Gastroesophageal sphincter (tissue), 4 donors: ENCODE measurements at regions not wholly inside any gene's neighbourhood (a gene's known extent, or its start where the extent isn't known, plus 50 kb on each side); places are given as distances from the start of the nearest gene placed in this dataset.

Source experiments
- ATAC-seq: fragments of 150-250 bp; one replicate; pipeline ENCODE4 v1.9.1; 2016; ENCODE audit warnings: mild to moderate bottlenecking, moderate library complexity
- H3K27ac ChIP-seq, 4 donors: fragments of 200-600 bp; sonication (generic) in 3 of 4; 1 replicate in 3 of 4; 2 replicates in 1 of 4; pipeline ENCODE4 v1.5.1; 2016 to 2019
- H3K27me3 ChIP-seq: fragments of 200-600 bp; sonication (generic); one replicate; pipeline ENCODE4 v1.5.1; 2019
- H3K36me3 ChIP-seq, 2 donors: fragments of 200-600 bp; sonication (generic); one replicate each; pipeline ENCODE4 v1.5.1; 2019; ENCODE audit warnings: control low read depth in 1 of 2
- H3K4me1 ChIP-seq, 3 donors: fragments of 200-600 bp; sonication (generic); 1 replicate in 2 of 3; 2 replicates in 1 of 3; pipeline ENCODE4 v1.5.1; 2016 to 2019; ENCODE audit warnings: control low read depth in 2 of 3
- H3K4me3 ChIP-seq, 2 donors: fragments of 200-600 bp; sonication (generic); one replicate each; pipeline ENCODE4 v1.5.1; 2019; ENCODE audit warnings: mild to moderate bottlenecking in 1 of 2, moderate library complexity in 1 of 2
- H3K9me3 ChIP-seq, 3 donors: fragments of 200-600 bp; sonication (generic); one replicate each; pipeline ENCODE4 v1.5.1; 2017 to 2019; ENCODE audit warnings: control low read depth in 2 of 3
- EP300 ChIP-seq: sonication (generic); formaldehyde crosslinking; IDR thresholded peaks from one replicate; pipeline ENCODE4 v1.6.1; 2017; ENCODE audit warnings: antibody characterized with exemption, mild to moderate bottlenecking
- POLR2A ChIP-seq, 2 donors: fragments of 450-650 bp; IDR thresholded peaks; one replicate each; pipeline ENCODE4 v1.6.1; 2017; ENCODE audit warnings: antibody characterized with exemption in 2 of 2, mild to moderate bottlenecking in 2 of 2, moderate library complexity in 1 of 2
- POLR2AphosphoS5 ChIP-seq: sonication (generic); formaldehyde crosslinking; IDR thresholded peaks from one replicate; pipeline ENCODE4 v1.6.1; 2017; ENCODE audit warnings: antibody characterized with exemption
- WGBS, 2 donors: methylation state at CpG; one replicate each; pipeline ENCODE4 v1.1.5; 2018; ENCODE audit warnings: low coverage in 1 of 2; 5-methylcytosine and 5-hydroxymethylcytosine counted together
- TF ChIP-seq, protein P1 (sequence below), 4 experiments: fragments of 200-600 bp in 2 of 4; fragments of 450-650 bp in 2 of 4; sonication (generic) in 1 of 4; IDR thresholded peaks; one replicate each; pipeline ENCODE4 v1.5.1; 2017 to 2019; ENCODE audit warnings: antibody characterized with exemption in 4 of 4, mild to moderate bottlenecking in 2 of 4, moderate library complexity in 2 of 4

DNA sequence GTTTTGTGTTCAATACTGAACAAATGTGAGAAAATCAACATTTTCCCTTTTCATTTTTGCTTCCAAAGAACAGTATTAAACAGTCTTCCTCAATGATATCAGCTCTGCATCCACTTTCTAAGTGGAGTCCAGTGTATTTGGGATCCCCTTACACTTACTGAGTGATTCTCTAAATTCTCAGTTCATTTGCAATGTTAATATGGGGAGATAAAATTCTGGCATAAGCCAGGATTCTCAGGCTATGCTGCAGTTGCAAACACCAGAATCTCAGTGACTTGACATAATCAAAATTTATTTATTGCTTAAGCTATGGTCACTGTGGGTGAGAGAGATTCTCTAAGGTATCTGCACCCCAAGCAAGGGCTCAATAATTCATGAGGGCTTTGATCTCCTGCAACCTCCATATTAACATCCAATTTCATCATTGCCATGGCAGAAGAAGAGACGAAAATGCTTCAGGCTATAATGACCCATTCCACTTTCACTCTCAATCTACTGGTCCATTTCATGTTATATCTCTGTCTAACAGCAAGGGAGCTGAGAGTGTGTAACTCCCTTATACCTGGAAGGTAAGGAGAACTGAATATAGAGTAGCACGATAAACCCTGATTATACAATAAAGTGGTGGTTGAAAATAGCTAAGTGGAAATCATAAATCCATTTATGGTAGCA, 64.1 kb upstream of the CARD18 start:
- Histone ChIP-seq H3K9me3 (no peaks in the 10 kb centered on the region), H3K4me1 (no peaks in the 10 kb centered on the region), H3K36me3 (no peaks in the 10 kb centered on the region), H3K4me3 (no peak overlapping the region), H3K27me3 (no peaks in the 10 kb centered on the region), H3K27ac (no peak overlapping the region)
- no peak for ATAC-seq
- TF ChIP-seq, protein P1, sequence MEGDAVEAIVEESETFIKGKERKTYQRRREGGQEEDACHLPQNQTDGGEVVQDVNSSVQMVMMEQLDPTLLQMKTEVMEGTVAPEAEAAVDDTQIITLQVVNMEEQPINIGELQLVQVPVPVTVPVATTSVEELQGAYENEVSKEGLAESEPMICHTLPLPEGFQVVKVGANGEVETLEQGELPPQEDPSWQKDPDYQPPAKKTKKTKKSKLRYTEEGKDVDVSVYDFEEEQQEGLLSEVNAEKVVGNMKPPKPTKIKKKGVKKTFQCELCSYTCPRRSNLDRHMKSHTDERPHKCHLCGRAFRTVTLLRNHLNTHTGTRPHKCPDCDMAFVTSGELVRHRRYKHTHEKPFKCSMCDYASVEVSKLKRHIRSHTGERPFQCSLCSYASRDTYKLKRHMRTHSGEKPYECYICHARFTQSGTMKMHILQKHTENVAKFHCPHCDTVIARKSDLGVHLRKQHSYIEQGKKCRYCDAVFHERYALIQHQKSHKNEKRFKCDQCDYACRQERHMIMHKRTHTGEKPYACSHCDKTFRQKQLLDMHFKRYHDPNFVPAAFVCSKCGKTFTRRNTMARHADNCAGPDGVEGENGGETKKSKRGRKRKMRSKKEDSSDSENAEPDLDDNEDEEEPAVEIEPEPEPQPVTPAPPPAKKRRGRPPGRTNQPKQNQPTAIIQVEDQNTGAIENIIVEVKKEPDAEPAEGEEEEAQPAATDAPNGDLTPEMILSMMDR (IDR thresholded peaks at IDR 0.05): no peak
- no peak for TF ChIP-seq POLR2A (IDR thresholded peaks at IDR 0.05)
- no peak for TF ChIP-seq EP300
- no peak for TF ChIP-seq POLR2AphosphoS5
- 100% methylated on average over 1 to 2 of the region's 2 CpGs for WGBS, 2 donors

DNA sequence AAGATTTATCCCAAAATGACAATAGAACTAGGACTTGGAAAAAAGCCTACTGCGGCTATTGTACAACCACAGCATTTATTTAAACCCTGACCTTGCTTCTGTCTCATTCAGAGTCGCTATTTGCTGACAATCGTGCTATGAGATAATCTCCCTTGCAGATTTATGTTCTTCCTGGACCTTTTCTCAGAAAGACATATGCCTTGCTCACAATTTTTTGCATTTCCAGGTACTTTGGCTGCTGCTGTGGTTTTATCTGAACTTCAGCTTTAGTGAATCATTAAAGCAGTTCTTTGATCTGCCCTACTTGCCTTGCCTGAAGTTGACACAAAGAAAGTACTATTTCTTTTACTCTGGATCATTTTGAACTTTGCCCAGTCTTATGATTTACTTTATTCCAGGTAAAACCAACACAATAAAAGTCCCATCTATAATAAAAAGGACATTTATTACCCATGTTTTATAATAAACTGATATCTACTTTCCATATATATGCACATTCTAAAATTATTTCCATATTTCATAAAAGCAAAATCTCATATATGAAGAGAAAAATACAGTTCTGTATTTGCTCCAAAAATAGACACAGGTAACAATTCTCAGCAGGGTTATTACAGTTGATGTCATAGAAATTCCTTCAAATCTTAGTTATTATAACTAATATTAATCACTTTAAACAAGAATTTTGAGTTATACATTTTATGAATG, 63.4 kb upstream of the CARD18 start:
- ATAC-seq: no peak
- WGBS, 2 donors: 41 to 47% methylated on average over 3 of the region's 3 CpGs

DNA sequence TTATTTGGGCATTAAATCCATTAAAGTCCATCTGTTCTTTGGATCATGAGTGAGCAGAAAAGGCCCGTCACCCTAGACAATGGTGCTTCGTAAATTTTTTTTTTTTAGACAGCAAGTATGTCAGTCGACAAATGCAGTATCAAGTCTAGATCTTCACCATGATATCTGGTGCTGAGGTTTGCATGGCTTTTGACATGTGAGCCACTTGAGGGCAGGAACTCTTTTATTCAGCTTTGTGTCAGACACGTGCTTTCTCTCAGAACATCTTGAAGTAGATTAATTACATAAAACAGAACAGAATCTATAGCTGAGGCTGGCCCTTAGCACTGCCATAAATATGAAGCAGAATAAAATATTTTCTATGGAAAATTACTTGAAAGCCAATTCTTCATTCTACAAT, 62.9 kb upstream of the CARD18 start:
- no peak for ATAC-seq
- H3K4me3 ChIP-seq: no peak overlapping the region
- no peaks in the 10 kb centered on the region for H3K9me3 ChIP-seq
- H3K27me3 ChIP-seq: no peaks in the 10 kb centered on the region
- no peak overlapping the region for H3K27ac ChIP-seq
- 77 to 96% methylated on average over 3 to 4 of the region's 4 CpGs for WGBS, 2 donors
- H3K4me1 ChIP-seq: no peaks in the 10 kb centered on the region
- TF ChIP-seq, protein P1 (IDR thresholded peaks at IDR 0.05): no peak
- TF ChIP-seq EP300 (no peak), POLR2A (IDR thresholded peaks at IDR 0.05) (no peak), POLR2AphosphoS5 (no peak)
- H3K36me3 ChIP-seq: no peaks in the 10 kb centered on the region

More for the DNA sequence above, 63.4 kb upstream of the CARD18 start:
- no peak for TF ChIP-seq EP300
- no peak for TF ChIP-seq POLR2AphosphoS5
- no peak for TF ChIP-seq POLR2A (IDR thresholded peaks at IDR 0.05)
- TF ChIP-seq, protein P1 (IDR thresholded peaks at IDR 0.05): no peak
- no peaks in the 10 kb centered on the region for H3K9me3 ChIP-seq
- no peaks in the 10 kb centered on the region for H3K36me3 ChIP-seq
- H3K27me3 ChIP-seq: no peaks in the 10 kb centered on the region
- no peaks in the 10 kb centered on the region for H3K4me1 ChIP-seq
- H3K4me3 ChIP-seq: no peak overlapping the region
- H3K27ac ChIP-seq: no peak overlapping the region

DNA sequence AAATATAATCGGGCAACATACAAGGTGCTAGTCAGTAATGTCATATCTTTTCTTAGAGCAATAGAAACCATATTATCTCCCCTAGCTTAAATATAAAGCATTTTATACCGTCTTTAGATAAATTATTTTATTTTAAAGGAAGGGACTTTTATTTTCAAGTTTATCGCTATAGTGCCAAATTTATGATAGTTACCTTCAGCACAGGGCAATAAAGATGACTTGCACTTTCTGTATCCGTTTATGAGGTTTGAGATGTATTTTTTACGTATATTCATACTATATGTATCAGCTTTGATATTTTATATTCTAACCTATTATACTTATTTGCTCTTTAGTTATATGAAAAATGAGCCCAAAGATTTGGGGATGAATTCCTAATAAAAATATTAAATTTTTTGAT, 61.6 kb upstream of the CARD18 start:
- WGBS, 2 donors: 68 to 70% methylated on average over 5 of the region's 5 CpGs
- no peak for ATAC-seq
- no peak for TF ChIP-seq POLR2AphosphoS5
- no peak for TF ChIP-seq EP300
- TF ChIP-seq, protein P1 (IDR thresholded peaks at IDR 0.05): no peak
- TF ChIP-seq POLR2A (IDR thresholded peaks at IDR 0.05): no peak
- Histone ChIP-seq H3K36me3 (no peaks in the 10 kb centered on the region), H3K27ac (no peak overlapping the region), H3K4me3 (no peak overlapping the region), H3K9me3 (no peaks in the 10 kb centered on the region), H3K27me3 (no peaks in the 10 kb centered on the region), H3K4me1 (no peaks in the 10 kb centered on the region)
